Stomach (tissue), 8 donors: ENCODE measurements at regions not wholly inside any gene's neighbourhood (a gene's known extent, or its start where the extent isn't known, plus 50 kb on each side); places are given as distances from the start of the nearest gene placed in this dataset.

Source experiments
- DNase-seq, 2 donors: peaks; one replicate each; pipeline versions ENCODE4 v3.0.0 to v3.0.0-alpha.2; 2013 to 2019
- H3K27ac ChIP-seq, 5 donors: fragments of 200-600 bp in 4 of 5; sonication (generic) in 4 of 5; one replicate each; pipeline ENCODE4 v1.5.1; 2013 to 2019; ENCODE audit warnings: mild to moderate bottlenecking in 1 of 5, moderate library complexity in 1 of 5
- H3K27me3 ChIP-seq, 3 donors: fragments of 200-600 bp; sonication (generic); one replicate each; pipeline ENCODE4 v1.5.1; 2017 to 2019; ENCODE audit warnings: mixed run types in 1 of 3
- H3K36me3 ChIP-seq, 4 donors: fragments of 200-600 bp; sonication (generic); 1 replicate in 3 of 4; 2 replicates in 1 of 4; pipeline ENCODE4 v1.5.1; 2016 to 2019
- H3K4me1 ChIP-seq, 4 donors: fragments of 200-600 bp; sonication (generic); one replicate each; pipeline ENCODE4 v1.5.1; 2016 to 2019
- H3K4me3 ChIP-seq, 4 donors: fragments of 200-600 bp; sonication (generic) in 3 of 4; one replicate each; pipeline ENCODE4 v1.5.1; 2016 to 2019; ENCODE audit warnings: mild to moderate bottlenecking in 1 of 4
- H3K9me3 ChIP-seq, 4 donors: fragments of 200-600 bp; sonication (generic); one replicate each; pipeline ENCODE4 v1.5.1; 2016 to 2019
- EP300 ChIP-seq: sonication (generic); formaldehyde crosslinking; IDR thresholded peaks from one replicate; pipeline ENCODE4 v1.6.1; 2017; ENCODE audit warnings: antibody characterized with exemption
- POLR2A ChIP-seq, 4 donors: fragments of 450-650 bp; IDR thresholded peaks; one replicate each; pipeline ENCODE4 v1.6.1; 2016; ENCODE audit warnings: antibody characterized with exemption in 4 of 4, control low read depth in 2 of 4, mild to moderate bottlenecking in 1 of 4, moderate library complexity in 1 of 4
- POLR2AphosphoS5 ChIP-seq, 3 donors: sonication (generic); formaldehyde crosslinking; IDR thresholded peaks; one replicate each; pipeline ENCODE4 v1.6.1; 2016; ENCODE audit warnings: antibody characterized with exemption in 3 of 3
- WGBS, 5 donors: extraction: QIAGEN DNeasy Blood & Tissue Kit in 3 of 5; methylation state at CpG; one replicate each; pipeline versions ENCODE4 v1.1.5 to v1.1.7; 2013 to 2018; 5-methylcytosine and 5-hydroxymethylcytosine counted together
- intact Hi-C: fragments of 100-400 bp; cut with DNase I; formaldehyde crosslinking; loops from one replicate; pipeline ENCODE4 v1.15.1; 2023; ENCODE audit warnings: low total_unique reads
- TF ChIP-seq, protein P1 (sequence below), 7 experiments: fragments of 450-650 bp in 4 of 7; fragments of 200-600 bp in 3 of 7; sonication (generic) in 3 of 7; IDR thresholded peaks; one replicate each; pipeline ENCODE4 v1.5.1; 2016 to 2019; ENCODE audit warnings: antibody characterized with exemption in 7 of 7, control low read depth in 2 of 7, mild to moderate bottlenecking in 1 of 7
- donor health status: healthy with polysubstance abuse.
- donor health status: Bipolar disorder and iron deficiency.
- donor health status: healthy.

DNA sequence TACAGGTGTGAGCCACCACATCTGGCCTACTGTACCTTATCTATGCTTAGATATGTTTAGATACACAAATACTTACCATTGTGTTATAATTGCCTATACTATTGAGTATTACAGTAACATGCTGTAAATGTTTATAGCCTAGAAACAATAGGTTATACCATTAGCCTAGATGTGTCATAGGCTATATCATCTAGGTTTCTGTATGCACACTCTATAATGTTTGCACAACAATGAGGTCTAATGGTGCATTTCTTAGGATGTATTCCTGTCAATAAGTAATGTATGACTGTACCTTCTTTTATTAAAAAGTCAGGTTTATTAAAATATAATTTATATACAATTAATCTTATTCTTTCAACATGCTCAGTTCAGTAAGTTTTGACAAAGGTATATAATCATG, 683.1 kb downstream of the LRRC70 start:
- DNase-seq: no peak
- Histone ChIP-seq H3K9me3 (peaks cover 0 to 9% (median 0%) of the 10 kb centered on the region in 4 donors), H3K36me3 (no peaks in the 10 kb centered on the region), H3K27ac (no peak overlapping the region), H3K4me3 (no peak overlapping the region), H3K4me1 (no peaks in the 10 kb centered on the region), H3K27me3 (no peaks in the 10 kb centered on the region)
- intact Hi-C loops: no loop called here
- TF ChIP-seq EP300: no peak
- TF ChIP-seq, protein P1, sequence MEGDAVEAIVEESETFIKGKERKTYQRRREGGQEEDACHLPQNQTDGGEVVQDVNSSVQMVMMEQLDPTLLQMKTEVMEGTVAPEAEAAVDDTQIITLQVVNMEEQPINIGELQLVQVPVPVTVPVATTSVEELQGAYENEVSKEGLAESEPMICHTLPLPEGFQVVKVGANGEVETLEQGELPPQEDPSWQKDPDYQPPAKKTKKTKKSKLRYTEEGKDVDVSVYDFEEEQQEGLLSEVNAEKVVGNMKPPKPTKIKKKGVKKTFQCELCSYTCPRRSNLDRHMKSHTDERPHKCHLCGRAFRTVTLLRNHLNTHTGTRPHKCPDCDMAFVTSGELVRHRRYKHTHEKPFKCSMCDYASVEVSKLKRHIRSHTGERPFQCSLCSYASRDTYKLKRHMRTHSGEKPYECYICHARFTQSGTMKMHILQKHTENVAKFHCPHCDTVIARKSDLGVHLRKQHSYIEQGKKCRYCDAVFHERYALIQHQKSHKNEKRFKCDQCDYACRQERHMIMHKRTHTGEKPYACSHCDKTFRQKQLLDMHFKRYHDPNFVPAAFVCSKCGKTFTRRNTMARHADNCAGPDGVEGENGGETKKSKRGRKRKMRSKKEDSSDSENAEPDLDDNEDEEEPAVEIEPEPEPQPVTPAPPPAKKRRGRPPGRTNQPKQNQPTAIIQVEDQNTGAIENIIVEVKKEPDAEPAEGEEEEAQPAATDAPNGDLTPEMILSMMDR (IDR thresholded peaks at IDR 0.05): no peak
- no peak for TF ChIP-seq POLR2AphosphoS5 (IDR thresholded peaks at IDR 0.05)
- no peak for TF ChIP-seq POLR2A (IDR thresholded peaks at IDR 0.05)

DNA sequence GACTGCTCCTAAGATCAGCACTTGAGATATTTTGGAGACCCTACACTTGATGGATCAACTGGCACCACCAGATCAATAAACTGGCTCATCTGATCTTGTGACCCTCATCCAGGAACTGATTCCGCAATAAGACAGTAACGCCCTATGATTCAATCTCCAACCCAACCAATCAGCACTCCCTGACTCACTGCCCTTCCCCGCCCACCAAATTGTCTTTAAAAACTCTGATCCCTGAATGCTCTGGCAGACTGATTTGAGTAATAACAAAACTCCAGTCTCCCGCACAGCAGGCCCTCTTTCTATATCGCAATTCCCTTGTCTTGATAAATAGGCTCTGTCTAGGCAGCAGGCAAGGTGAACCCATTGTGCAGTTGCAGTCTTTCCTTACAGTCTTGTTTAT, 677.0 kb downstream of the LRRC70 start:
- H3K36me3 ChIP-seq: no peaks in the 10 kb centered on the region
- H3K4me1 ChIP-seq: no peaks in the 10 kb centered on the region
- DNase-seq: no peak
- no peak for TF ChIP-seq POLR2AphosphoS5 (IDR thresholded peaks at IDR 0.05)
- TF ChIP-seq, protein P1 (IDR thresholded peaks at IDR 0.05): no peak
- no peak for TF ChIP-seq EP300
- no peak for TF ChIP-seq POLR2A (IDR thresholded peaks at IDR 0.05)
- peaks cover 0 to 9% (median 0%) of the 10 kb centered on the region in 4 donors for H3K9me3 ChIP-seq
- no peak overlapping the region for H3K4me3 ChIP-seq
- H3K27me3 ChIP-seq: no peaks in the 10 kb centered on the region
- 85 to 94% (median 90%) methylated on average over 5 of the region's 5 CpGs for WGBS, 5 donors
- intact Hi-C loops: no loop called here
- no peak overlapping the region for H3K27ac ChIP-seq

DNA sequence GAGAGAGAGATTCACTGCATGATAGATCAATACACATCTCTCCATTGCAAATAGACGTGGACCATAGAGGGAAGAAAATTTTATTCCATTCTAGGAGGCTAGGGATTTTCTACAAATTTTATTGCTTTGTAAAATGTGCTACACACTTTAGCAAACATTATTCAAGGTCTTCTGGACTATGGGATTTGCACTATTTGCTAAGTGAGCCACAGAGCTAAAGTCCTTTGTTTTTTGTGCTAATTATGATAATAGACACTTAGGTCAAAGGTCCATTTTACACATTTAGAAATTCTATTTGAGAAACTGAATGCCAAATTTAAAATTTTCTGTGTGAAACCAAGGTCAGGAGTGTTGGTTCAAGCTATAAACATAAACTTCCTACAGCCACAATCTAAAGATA, 672.3 kb downstream of the LRRC70 start:
- intact Hi-C loops: no loop called here
- WGBS, 5 donors: 64 to 76% (median 72%) methylated on average over 1 of the region's 1 CpG

DNA sequence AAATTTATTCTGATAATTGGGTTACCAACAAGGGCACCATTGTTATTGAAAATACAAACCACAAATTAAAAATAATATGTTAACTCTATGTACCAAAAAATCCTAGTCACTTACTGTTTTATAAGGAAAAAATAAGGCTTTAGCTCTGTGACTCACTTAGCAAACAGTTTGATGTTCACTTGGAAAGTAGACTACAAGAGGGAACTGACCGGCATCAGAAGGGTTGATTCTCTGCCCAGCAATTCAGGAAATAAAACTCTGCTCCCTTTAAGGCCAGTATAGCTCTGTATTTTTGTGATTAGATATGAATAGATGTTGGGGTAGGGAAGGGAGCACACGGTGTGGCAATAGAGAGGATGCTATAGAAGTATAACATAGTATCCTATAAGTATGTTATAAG, 671.3 kb downstream of the LRRC70 start:
- no peaks in the 10 kb centered on the region for H3K36me3 ChIP-seq
- H3K4me1 ChIP-seq: no peaks in the 10 kb centered on the region
- DNase-seq: no peak
- no peaks in the 10 kb centered on the region for H3K9me3 ChIP-seq
- intact Hi-C loops: no loop called here
- TF ChIP-seq POLR2A (IDR thresholded peaks at IDR 0.05) (no peak), POLR2AphosphoS5 (IDR thresholded peaks at IDR 0.05) (no peak), EP300 (no peak)
- TF ChIP-seq, protein P1 (IDR thresholded peaks at IDR 0.05): no peak
- H3K4me3 ChIP-seq: no peak overlapping the region
- H3K27me3 ChIP-seq: no peaks in the 10 kb centered on the region
- no peak overlapping the region for H3K27ac ChIP-seq
- WGBS, 5 donors: 38 to 76% (median 61%) methylated on average over 2 of the region's 2 CpGs

More for the DNA sequence above, 672.3 kb downstream of the LRRC70 start:
- DNase-seq: no peak
- Histone ChIP-seq H3K27me3 (no peaks in the 10 kb centered on the region), H3K4me3 (no peak overlapping the region), H3K4me1 (no peaks in the 10 kb centered on the region), H3K27ac (no peak overlapping the region), H3K9me3 (no peaks in the 10 kb centered on the region), H3K36me3 (no peaks in the 10 kb centered on the region)
- TF ChIP-seq, protein P1 (IDR thresholded peaks at IDR 0.05): no peak
- no peak for TF ChIP-seq POLR2AphosphoS5 (IDR thresholded peaks at IDR 0.05)
- no peak for TF ChIP-seq POLR2A (IDR thresholded peaks at IDR 0.05)
- TF ChIP-seq EP300: no peak
